Lung (tissue), 11 donors: ENCODE measurements at regions not wholly inside any gene's neighbourhood (a gene's known extent, or its start where the extent isn't known, plus 50 kb on each side); places are given as distances from the start of the nearest gene placed in this dataset.

Source experiments
- ATAC-seq: fragments of 200-7000 bp; cut with Tn5 transposase; one replicate; pipeline ENCODE4 v1.9.1; 2020; ENCODE audit warnings: moderate number of reproducible peaks; ENCODE audit not compliant: insufficient read depth, low FRiP score
- DNase-seq, 3 donors: peaks; one replicate each; pipeline ENCODE4 v3.0.0-alpha.2; 2013 to 2017
- H3K27ac ChIP-seq, 2 donors: one replicate each; pipeline ENCODE4 v1.5.1; 2013; ENCODE audit warnings: mild to moderate bottlenecking in 2 of 2, moderate library complexity in 2 of 2, control low read depth in 1 of 2, inconsistent platforms in 1 of 2, low read depth in 1 of 2, low read length in 1 of 2
- H3K27me3 ChIP-seq, 3 donors: one replicate each; pipeline ENCODE4 v1.5.1; 2013; ENCODE audit warnings: low read length in 2 of 3; ENCODE audit not compliant: control insufficient read depth in 3 of 3, insufficient read depth in 3 of 3
- H3K36me3 ChIP-seq, 4 donors: one replicate each; pipeline ENCODE4 v1.5.1; 2013; ENCODE audit warnings: low read length in 4 of 4, mild to moderate bottlenecking in 1 of 4, moderate library complexity in 1 of 4; ENCODE audit not compliant: control insufficient read depth in 4 of 4, insufficient read depth in 4 of 4
- H3K4me1 ChIP-seq, 5 donors: one replicate each; pipeline ENCODE4 v1.5.1; 2013; ENCODE audit warnings: low read length in 5 of 5, mild to moderate bottlenecking in 2 of 5, moderate library complexity in 1 of 5; ENCODE audit not compliant: control insufficient read depth in 5 of 5, insufficient read depth in 5 of 5
- H3K4me3 ChIP-seq: one replicate; pipeline ENCODE4 v1.5.1; 2013; ENCODE audit warnings: mild to moderate bottlenecking, control low read depth, moderate library complexity
- H3K9ac ChIP-seq, 2 donors: one replicate each; pipeline ENCODE4 v1.5.1; 2013; ENCODE audit warnings: low read length in 2 of 2, control low read depth in 1 of 2; ENCODE audit not compliant: insufficient read depth in 1 of 2
- H3K9me3 ChIP-seq, 4 donors: one replicate each; pipeline ENCODE4 v1.5.1; 2013; ENCODE audit warnings: low read length in 3 of 4, mild to moderate bottlenecking in 1 of 4, moderate library complexity in 1 of 4; ENCODE audit not compliant: control insufficient read depth in 4 of 4, insufficient read depth in 3 of 4
- WGBS, 2 donors: extraction: QIAGEN DNeasy Blood & Tissue Kit; methylation state at CpG; one replicate each; pipeline ENCODE4 v1.1.7; 2013; 5-methylcytosine and 5-hydroxymethylcytosine counted together
- TF ChIP-seq, protein P1 (sequence below): IDR thresholded peaks from 2 replicates; pipeline ENCODE4 v1.5.1; 2012; ENCODE audit warnings: mild to moderate bottlenecking; ENCODE audit errors: control extremely low read depth, extremely low read depth
- donor health status: control.
- donor health status: control.
- donor health status: Bipolar disorder and iron deficiency.
- donor health status: healthy.
- donor health status: DM: yes; HTN: yes; CAD: no.

DNA sequence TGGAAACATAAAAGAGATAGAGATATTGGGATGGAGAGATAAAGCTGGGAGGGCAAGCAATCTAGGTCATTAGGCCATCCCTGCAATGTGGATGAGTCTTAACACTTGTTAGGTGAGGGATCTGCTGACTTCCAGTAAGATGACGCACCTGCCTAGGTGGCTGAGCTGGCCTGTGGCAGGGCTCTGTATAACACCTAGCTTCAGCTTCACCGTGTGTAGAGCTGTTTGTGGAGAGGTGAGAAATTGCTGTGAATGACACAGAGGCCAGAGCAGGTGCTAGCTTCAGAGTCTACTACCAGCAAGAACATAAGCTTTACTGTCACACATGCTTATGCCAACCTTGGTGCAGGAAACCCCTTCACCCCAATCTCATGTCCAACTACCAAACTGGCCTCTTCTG lies 1010.0 kb downstream of the TYW1 start:
- TF ChIP-seq, protein P1, sequence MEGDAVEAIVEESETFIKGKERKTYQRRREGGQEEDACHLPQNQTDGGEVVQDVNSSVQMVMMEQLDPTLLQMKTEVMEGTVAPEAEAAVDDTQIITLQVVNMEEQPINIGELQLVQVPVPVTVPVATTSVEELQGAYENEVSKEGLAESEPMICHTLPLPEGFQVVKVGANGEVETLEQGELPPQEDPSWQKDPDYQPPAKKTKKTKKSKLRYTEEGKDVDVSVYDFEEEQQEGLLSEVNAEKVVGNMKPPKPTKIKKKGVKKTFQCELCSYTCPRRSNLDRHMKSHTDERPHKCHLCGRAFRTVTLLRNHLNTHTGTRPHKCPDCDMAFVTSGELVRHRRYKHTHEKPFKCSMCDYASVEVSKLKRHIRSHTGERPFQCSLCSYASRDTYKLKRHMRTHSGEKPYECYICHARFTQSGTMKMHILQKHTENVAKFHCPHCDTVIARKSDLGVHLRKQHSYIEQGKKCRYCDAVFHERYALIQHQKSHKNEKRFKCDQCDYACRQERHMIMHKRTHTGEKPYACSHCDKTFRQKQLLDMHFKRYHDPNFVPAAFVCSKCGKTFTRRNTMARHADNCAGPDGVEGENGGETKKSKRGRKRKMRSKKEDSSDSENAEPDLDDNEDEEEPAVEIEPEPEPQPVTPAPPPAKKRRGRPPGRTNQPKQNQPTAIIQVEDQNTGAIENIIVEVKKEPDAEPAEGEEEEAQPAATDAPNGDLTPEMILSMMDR: no peak
- Histone ChIP-seq H3K4me3 (no peak overlapping the region), H3K36me3 (no peaks in the 10 kb centered on the region), H3K4me1 (no peaks in the 10 kb centered on the region), H3K9me3 (peaks cover 0 to 2% (median 0%) of the 10 kb centered on the region in 4 donors), H3K9ac (no peak overlapping the region), H3K27ac (no peak overlapping the region), H3K27me3 (no peaks in the 10 kb centered on the region)
- no peak for ATAC-seq
- DNase-seq: no peak
- 78 to 88% methylated on average over 2 of the region's 2 CpGs for WGBS, 2 donors

DNA sequence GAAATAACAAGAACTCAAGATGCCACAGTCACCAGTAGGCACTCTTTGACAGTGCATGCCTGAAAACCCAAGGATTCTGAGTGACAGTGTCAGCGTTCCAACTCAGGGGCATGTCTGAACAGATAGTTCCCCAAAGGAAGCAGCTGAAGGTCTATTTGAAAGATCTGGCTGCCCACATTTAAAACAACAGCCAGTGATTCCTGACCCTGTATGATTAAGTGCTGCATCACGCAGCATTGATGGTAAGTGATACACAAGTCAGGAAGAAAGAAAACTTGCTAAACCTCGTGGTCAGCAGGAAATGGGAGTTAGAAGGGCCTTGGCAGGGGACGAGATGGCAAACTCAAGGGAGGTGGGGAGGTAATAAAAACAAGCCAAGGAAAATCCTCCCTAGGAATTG lies 1013.1 kb downstream of the TYW1 start:
- Histone ChIP-seq H3K4me3 (no peak overlapping the region), H3K4me1 (no peaks in the 10 kb centered on the region), H3K9ac (no peak overlapping the region), H3K9me3 (peaks cover 0 to 3% (median 0%) of the 10 kb centered on the region in 4 donors), H3K27ac (no peak overlapping the region), H3K27me3 (no peaks in the 10 kb centered on the region), H3K36me3 (no peaks in the 10 kb centered on the region)
- 21 to 35% methylated on average over 4 of the region's 4 CpGs for WGBS, 2 donors
- TF ChIP-seq, protein P1: no peak
- DNase-seq (no peak), ATAC-seq (no peak)

DNA sequence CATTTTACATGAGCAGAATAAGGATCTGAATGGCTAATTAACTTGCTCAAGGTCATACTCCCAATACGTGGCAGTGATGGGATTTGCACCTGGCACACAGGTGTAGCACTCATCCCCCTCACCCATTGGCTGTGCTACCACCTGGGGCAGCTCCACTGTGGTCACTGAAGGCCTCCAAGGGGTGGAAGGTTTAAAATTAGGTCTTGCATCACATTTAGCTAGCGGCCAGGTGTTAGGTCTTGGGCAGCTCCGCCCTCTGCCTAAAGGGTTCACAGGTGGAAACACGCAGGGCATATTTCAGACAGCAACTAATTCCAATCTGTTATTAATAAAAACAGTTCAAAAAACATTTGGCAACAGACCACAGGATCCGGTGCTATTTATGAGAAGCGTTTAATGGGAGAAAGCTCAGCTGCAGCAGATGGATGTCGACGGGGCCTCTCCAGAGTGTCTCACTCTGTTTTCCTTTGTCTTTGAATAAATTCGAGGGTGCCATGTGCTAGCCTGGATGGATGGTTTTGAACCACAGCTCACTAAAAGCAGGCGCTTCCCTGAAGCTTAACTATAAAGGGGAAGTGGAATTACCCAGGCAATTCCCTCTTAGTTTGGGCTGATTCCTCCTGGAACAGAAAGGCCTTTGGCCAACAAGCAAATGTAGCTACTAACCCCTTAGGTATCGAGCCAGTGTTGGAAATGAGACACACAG lies 1017.6 kb downstream of the TYW1 start:
- Histone ChIP-seq H3K36me3 (no peaks in the 10 kb centered on the region), H3K4me3 (no peak overlapping the region), H3K27me3 (no peaks in the 10 kb centered on the region), H3K4me1 (no peaks in the 10 kb centered on the region), H3K9me3 (peaks cover 0 to 4% (median 0%) of the 10 kb centered on the region in 4 donors), H3K27ac (no peak overlapping the region), H3K9ac (no peak overlapping the region)
- DNase-seq (no peak), ATAC-seq (no peak)
- 75 to 81% methylated on average over 11 of the region's 11 CpGs for WGBS, 2 donors
- TF ChIP-seq, protein P1: no peak
